ENCODE measurements at regions not wholly inside any gene's neighbourhood (a gene's known extent, or its start where the extent isn't known, plus 50 kb on each side); places are given as distances from the start of the nearest gene placed in this dataset.

DNA sequence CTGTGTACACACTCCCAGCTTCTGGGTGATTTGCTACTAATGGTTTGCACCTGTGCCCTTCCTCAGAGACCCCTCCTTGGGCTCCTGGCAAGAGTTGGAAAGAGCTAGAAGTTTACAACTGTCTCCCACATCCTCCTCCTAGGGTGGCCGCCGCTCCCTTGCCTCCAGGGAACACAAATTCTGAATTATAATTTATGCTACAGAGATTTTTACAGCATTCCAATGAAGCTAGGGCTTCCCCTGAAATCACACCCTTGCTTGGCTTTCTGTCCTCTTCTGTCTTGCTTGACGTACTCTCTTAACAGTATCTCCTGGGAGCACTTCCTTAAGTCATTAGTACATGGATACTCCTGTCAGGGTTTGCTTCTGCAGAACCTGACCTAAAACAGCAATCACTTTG is 180.2 kb downstream of the KCNA5 start:
- ATAC-seq (no peak), DNase-seq (ENCODE audit: low spot score) (no peak)

DNA sequence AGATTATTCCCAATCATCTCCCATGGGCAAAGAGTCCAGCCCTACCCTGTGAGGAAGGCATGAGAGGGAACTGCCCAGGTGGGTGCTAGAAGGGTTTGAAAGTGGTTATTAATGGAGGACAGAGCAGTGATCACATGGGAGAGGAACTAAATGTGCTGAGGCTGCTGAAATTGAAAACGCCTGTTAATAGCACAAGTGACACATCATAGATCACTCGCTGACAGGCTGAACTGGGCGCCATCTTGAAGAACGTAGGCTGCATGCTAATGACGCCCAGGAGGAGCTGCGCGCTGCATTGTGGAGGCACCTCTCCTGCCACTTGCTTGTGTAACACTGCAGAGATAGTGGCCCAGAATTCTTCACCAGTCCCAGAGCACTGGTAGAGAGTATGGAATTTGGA is 182.9 kb downstream of the KCNA5 start:
- DNase-seq (ENCODE audit: low spot score) (no peak), ATAC-seq (no peak)

DNA sequence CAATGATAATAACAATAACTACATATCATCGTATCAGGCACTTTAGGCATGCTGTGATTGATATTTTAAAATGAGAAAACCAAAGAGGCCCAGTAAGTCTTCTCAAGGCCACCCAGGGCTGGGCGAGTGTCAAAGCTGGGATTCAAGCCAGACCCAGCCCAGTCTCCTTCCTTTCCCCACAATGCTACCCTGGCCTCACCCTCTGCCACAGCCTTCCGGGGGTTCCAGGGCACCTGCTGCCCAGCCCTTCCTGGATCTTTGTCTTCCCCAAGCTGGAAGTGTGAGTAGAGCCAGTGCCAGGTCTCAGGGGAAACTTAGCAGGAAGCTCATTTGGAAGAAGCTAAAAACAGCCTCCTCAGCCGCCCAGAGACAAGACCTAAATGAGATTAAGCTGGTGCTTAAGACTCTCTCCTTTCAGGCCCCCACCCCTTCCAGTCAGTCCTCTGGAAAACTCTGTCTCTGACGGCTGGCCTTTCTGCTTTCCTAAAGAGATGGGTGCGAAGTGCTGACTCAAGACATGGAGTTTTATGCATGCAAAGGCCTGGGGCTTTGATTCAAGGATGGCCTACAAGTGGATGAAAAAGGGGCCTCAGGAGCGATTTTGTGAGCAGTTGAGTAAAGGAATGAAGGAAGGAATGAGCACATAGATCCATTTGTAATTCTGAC is 184.2 kb downstream of the KCNA5 start:
- ATAC-seq (no peak), DNase-seq (ENCODE audit: low spot score) (no peak)

DNA sequence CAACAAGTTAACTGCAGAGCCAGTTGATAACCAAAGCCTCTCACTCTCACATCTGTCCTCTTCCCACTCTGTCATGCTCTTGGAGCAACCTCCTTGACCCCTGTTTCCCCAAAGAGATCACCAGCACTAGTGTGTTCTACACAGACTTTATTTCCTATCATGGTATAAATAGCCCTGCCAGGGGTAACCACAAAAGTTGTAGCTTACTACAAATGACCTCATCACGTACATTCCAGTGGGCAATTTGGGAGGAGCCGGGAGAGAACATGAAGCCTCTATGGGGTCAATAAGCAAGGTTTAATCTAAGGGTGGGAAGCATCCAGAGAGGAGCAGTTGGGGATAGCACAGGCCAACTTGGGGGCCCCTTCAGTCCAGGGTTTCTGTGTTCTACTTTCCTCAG is 186.5 kb downstream of the KCNA5 start:
- ATAC-seq (no peak), DNase-seq (ENCODE audit: low spot score) (no peak)

DNA sequence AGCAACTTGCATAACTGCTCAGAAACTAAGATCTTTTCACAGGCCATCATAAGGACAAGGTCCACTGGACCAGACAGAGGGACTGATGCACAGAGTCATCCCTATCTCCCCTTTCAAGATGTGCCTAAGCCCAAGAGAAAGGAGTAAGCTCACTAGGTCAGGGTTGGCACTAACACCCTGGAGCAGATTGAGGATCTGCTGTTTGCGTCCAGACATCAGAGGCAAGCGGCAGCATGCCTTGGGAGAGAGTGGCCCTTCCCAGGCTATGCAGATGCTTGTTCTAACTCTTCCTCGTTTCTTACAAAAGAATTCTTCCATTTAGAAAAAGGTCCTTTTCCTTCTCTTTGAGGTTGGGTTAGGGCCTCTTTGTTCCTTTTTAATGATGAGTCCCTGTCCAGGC is 187.2 kb downstream of the KCNA5 start:
- ATAC-seq, result no peak
- no peak for DNase-seq (ENCODE audit: low spot score)

DNA sequence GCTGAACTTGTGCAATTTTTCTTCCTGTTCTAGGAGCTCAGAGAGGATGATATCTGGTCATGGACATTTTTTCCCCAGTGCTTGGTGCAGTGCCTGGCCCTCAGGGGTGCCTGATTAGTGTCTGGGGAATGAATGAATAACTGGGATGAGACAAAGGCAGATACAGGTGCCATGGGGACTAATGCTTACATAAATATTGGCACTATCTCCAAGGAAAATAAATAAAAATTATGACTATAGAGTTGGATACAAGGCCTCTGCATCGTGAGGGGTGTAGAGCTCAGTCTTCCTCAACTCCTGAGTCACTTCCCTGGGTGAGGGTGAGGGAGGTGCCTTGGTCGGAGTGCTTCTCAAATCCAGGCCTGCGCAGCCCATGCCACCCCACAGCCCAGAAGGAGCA is 188.6 kb downstream of the KCNA5 start:
- no peak for DNase-seq (ENCODE audit: low spot score)
- no peak for ATAC-seq

DNA sequence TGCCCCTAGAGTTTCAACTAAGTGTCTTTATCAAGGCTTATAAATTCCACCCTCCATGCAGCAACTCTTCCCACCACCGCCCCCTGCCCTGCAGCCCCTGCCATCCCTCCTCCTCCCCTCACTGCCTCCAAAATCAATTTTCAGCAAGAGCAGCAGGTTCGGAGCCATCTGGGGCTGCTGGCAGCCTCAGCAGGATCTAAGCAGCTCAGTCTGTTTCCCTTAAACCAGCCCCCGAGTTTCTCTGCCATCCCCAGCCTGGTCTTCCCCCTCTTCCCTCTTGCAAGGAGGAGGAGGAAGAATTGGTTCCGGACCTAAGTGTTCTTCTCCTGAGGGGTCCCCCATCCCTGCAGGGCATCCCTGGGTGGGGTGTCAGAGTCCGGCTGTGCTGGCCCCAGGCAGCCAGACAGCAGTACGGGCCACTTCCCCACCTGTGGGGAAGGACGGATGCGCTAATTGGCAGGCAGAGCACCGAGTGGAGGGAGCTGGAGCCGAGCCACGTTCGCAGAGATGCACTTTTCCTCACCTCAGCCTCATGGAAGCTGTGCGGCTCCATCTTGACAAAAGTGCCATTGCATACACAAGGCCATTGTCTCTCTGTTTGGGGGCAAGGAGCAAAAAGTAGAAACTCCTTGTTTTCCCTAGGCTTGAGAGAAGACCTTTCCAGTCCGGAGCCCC is 189.3 kb downstream of the KCNA5 start:
- ATAC-seq (no peak), DNase-seq (ENCODE audit: low spot score) (no peak)

DNA sequence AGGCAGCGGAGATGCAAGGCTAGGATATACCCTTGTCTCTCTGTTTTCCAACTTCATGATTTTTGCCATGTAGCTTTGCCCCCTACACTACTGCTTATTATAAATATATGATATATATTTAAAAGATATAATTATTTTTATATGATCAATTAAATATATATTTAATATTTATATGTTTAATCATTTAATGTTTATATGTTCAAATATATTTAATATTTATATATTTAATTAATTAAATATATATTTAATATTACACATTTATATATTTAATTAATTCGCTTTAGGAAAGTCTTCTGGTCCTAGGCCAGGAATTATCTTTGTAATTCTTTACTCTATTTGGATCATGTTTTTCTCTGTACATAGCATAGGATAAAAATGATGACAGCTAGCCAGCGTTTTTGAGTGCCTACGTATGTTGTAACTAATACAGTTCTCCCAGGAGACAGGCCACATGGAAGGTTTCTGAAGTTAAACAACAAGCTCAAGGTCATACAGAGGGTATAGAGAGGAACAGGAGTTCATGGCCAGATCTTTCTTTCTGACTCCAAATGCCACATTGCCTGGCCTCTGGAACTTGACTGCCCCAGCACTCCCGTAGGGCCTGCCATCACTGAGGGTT is 192.5 kb downstream of the KCNA5 start:
- ATAC-seq, result no peak
- DNase-seq (ENCODE audit: low spot score), result no peak

DNA sequence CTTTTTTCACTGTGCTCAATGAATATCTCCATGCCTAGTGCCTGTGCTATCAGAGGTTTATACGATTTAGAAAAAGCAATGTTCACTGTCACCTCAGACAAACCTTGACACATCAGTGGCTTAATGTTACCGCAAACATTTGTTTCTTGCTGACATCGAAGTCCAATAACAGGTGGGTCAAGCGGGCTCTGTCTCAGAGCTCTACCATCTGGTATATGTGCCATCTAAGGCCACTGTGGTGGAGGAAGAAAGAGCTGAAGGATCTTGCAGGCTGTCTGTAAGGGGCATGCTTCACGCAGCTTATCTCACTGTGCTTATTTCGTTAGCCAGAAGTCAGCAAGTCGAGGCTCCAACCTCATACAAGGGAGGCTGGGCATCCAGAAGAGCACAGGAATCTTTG is 189.5 kb upstream of the NTF3 start:
- DNase-seq (ENCODE audit: low spot score), result no peak
- ATAC-seq, result no peak

DNA sequence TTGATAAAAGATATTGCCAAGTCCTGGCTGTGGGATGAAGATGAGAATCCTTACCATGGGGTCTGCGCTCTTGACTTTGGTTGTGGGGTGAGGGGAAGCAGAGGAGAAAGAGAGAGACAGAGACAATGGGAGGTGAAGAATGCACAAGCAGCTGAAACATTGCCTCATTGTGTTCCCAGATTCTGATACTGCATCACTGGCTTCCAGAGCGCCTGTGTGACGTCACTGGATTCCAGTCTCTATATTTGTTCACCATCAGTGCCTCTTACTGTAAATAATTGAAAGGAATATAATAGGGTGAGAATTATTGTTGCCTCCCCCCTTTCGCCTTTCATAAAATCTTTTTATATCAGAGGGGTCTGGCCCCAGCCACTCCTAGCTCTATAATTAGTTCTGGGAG is 188.9 kb upstream of the NTF3 start:
- no peak for ATAC-seq

DNA sequence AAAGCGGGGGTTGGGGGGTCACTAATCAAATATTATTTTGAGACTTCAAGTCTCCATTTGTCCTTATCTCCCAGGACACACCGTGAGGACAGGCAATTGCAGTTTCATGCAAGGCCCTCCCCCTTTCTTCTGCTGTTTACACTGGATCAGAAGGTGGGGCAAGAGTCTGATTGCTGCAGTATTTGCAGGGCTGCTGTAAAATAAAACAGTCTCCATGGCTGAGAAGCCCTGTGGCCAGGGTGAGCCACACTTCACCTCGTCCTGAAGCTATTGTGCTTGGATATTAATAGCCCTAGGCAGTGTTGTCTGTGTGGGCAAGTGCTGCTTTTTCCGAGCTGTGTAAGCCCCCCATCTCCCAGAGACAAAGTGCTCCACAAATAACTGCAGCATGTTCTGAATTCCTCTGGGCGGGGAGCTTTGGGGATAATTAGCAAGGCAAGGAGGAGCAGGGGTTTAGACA is 187.4 kb upstream of the NTF3 start:
- DNase-seq (ENCODE audit: low spot score) (no peak), ATAC-seq (no peak)

More for the DNA sequence above, 188.9 kb upstream of the NTF3 start:
- no peak for DNase-seq (ENCODE audit: low spot score)

DNA sequence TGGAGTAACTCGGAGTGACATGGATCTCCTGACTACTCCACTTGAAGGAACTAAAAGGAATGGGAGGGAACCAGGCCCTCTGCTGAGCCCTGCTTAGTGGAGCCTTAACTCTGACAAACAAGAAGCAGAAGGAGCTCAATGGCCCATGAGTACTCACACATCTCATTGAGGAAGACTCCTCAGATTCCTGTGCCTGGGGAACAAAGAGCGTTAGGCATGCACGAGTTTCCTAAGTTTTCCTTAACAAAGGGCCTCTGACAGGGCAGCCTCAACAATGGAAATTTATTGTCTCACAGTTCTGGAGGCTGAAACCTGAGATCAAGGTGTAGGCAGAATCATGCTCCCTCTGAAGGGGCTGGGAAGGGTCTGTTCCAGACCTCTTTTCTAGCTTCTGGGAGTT is 185.7 kb upstream of the NTF3 start:
- DNase-seq (ENCODE audit: low spot score) (no peak), ATAC-seq (no peak)

DNA sequence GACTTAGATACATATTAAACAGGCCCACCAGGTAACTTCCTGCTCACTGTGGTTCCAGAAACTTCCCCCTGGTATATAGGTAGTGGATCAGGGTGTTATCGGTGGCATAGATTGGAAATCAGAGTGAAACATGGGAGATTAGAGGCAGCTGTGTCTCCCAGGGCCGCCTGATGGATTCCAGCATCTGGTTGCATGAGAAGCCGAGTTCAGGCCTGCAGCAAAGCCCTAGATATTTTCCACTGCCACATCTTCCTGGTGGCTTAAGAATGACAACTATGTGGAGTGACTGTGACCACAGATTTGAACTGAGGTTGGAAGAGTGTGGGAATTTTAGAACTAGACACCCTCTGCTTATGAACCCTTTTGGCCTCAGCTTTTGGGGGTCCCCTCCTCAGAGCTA is 184.8 kb upstream of the NTF3 start:
- DNase-seq (ENCODE audit: low spot score), result no peak
- no peak for ATAC-seq

DNA sequence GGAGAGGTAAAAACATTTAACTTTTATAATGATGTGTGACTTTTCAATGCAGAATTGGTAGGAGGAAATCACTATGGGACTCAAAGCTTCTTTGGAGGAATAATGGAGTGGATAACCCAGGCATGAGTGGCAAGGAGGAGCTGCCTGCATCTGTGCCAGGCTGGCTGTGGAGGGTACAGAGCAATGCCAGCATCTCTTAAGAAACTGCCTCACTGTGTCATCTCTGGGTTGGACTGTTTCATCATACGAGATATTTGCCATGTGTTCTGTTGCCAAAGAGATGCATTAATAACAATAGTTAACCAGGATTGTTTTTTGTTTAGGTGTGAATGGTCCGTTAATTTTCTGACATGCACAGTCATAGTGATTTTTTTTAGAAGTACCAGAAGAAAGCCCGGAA is 183.7 kb upstream of the NTF3 start:
- ATAC-seq, result no peak
- no peak for DNase-seq (ENCODE audit: low spot score)

DNA sequence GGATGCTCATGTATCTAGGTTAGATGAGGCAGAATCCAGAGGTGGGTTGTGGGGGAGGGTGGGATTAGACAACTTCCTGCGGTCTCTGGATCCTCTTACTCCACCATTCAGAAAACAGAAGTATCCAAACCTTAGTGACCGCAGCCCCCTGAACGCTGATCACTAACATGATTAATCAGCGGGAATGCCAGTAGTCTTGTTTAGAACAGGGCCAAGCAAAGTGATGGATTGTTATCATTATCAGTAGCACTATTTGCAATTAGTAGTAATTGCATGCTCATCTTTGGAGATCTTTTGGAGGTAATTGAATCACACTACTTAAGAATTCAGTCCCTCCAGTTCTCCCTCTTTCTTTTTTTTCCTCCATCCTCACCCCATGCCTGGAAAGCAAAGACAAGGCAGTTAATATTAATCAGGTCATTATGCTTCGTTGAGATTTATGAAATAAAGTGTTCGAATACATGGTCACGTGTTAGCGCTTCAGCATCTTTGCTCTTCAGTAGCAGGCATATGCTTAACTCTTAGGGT is 182.8 kb upstream of the NTF3 start:
- ATAC-seq (no peak), DNase-seq (ENCODE audit: low spot score) (no peak)

DNA sequence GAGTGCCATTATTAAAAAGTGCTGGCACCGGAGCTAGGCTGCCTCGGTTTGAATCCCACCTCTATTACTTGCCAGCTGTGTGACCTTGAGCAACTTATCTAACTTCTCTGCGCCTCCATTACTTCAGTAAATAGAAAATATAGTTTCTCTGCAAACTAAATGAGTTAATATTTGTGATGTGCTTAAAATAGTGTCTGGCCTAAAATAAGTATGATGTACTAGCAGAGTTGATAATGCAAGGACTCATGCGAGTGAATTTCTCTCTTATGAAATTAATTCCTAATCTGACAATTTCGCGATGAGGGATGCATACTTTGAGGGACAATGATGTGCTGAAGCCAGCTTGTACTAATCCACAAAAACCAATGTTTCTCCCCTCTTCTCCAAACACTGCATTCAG is 180.8 kb upstream of the NTF3 start:
- ATAC-seq (no peak), DNase-seq (ENCODE audit: low spot score) (no peak)

DNA sequence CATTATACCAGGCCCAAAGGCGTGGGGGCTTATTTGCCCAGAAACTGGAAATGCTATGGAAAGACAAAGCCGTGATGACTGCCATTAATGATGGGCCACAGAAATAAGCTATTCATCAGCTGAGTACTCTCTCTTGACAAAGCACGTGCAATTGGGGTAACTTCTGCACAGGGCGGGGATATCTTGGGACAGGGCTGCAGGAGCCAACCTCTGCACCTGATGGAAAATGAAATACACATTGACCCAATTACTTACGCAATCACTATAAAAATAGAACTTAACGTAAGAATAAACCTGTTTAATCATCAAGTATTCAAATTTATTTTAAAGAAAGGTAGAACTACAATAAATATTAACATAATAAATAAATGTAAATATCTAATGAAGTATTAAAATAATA is 180.1 kb upstream of the NTF3 start:
- ATAC-seq (no peak), DNase-seq (ENCODE audit: low spot score) (no peak)

DNA sequence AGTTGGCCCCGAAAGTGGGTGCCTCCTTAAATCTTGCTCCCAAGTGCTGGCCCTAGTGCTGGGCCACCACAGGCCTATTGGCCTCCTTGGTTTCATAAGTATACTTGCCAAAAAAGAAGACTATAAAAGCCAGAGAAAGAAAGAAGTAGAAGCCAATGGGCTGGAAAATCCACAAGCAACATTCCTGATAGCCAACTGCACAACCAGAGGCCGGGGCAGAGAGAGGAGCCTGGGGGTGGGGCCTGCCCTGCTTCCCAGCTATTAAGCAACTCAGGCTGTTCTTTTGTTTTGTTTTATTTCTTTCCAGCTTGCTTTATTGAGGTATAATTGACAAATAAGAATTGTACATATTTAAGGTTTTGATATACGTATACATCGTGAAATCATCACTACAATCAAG is 177.2 kb upstream of the NTF3 start:
- DNase-seq (ENCODE audit: low spot score), result no peak
- ATAC-seq, result no peak

DNA sequence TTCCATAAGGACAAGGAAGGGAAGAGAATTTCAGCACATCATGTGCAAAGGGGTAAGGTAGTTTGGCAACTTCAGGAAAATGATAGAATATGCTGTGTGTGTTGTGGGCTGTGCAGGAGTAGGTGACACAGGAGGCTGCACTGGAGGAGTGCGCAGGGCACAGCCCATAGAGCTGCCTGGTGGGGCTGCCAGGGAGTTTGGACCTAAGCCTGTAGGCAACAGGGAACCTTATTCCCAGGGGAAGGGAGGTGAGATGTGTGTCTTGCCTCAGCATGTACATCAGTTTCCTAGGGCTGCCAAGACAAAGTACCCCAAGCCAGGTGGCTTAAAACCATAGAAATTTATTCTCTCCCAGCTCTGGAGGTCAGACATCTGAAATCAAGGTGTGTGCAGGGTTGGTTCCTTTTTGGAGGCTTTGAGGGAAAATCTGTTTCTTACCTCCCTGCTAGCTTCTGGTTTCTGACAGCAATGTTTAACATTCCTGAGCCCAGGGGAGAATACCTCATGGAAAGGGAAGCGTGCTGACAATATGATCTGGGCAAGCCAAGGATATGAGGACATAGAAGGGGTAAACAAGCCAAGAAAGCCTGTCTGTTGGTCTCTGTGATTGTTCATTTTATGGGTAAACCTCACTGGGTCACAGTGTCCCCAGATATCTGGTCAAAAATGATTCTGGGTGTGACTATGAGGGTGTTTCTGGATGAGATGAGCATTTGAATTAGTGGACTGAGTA is 174.0 kb upstream of the NTF3 start:
- no peak for ATAC-seq
- DNase-seq (ENCODE audit: low spot score), result no peak

DNA sequence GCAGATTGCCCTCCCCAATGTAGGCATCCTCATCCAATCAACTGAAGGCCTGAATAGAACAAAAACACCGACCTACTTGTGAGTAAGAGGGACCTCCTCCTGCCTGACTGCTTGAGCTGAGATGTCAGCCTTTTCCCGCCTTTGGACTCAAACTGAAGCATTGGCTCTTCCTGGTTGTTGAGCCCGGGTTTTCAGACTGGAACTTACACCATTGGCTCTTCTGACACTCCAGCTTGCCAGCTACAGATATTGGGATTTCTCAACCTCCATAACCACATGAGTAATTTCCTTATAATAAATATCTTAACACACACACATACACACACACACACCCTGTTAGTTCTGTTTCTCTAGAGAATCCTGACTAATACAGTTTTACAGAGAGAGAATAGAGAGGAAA is 173.4 kb upstream of the NTF3 start:
- DNase-seq (ENCODE audit: low spot score) (no peak), ATAC-seq (no peak)

DNA sequence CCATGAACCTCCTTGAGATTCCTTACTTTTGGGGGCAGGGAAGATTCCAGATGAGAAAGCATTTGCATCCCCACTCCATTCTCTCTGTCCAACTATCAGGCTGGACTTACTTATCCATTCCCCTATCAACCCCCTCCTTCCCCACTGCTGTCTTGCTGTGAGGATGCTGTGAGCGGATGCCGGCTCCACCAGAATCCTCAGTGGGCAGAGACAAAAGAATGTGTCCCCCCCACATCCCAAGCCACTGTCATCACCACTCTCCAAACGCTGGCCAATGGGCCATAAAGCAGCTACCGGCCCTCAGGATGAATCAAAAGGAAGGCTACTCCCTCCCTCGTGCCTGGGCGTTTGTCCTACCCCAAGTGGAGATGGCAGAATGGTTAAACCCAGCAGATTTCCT is 173.0 kb upstream of the NTF3 start:
- DNase-seq (ENCODE audit: low spot score) (no peak), ATAC-seq (no peak)

DNA sequence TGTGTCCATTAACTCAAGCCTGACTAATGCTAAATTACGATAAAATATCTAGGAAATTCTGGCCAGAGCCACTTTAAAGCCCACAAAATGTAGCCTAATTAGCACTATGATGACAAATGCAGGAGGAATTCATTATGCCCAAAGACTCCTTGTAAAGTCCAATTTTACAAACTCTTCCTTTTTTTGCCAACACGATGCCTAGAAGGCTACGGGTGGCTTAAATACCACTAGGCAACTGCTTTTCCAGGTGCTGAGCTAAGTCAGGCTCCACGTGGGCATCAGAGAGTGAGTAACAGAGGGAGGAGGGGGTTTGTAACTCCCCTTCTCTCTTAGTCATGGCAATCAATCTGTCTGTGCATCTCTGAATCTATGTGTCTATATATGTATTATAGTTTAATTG is 172.4 kb upstream of the NTF3 start:
- ATAC-seq, result no peak
- no peak for DNase-seq (ENCODE audit: low spot score)
